DMS79 (cell line): ENCODE measurements at regions not wholly inside any gene's neighbourhood (a gene's known extent, or its start where the extent isn't known, plus 50 kb on each side); places are given as distances from the start of the nearest gene placed in this dataset.
A peak's percentile ranks its signal among the peaks of the same experiment; 100 is the strongest.

ENCODE experiments used
- DNase-seq: peaks from one replicate; lab custom pipeline; 2025; lab: John Stamatoyannopoulos, UW

DNA sequence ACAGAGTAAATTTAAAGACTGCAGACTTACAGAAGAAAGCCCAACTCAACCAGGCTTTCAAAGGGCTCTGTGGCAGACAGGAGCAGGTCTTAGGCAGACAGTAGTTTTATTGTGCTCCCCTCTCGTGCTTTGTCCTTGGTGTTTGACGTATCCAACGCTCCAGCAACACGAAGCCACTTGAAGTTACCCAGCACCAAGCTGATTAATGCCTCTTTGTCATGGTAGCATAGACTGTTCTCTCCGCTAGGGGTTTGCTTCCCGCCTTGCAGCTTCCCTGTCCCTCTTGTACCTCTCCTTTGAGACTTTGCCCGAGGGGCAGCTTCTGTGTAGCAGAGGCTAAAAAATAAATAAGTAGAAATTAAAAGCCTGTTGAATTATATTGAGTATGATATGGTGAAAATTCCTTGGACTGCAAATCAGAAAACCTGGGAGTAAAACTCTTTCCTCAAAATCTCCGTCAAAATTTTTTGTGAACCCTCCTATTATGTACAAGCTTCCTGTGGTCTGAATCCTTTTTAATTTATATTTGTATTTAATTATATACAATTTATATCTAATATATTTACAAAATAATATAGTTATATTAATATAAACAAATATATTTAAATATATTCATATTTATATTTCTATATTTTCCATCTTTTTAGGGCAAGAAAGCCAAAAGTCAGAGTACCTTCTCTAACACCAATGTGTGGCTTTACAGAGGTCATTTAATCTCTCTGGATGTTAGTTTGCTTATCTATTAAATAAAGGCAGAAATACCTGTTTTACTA, 405.4 kb downstream of the DMAC1 start:
- DNase-seq: no peak

DNA sequence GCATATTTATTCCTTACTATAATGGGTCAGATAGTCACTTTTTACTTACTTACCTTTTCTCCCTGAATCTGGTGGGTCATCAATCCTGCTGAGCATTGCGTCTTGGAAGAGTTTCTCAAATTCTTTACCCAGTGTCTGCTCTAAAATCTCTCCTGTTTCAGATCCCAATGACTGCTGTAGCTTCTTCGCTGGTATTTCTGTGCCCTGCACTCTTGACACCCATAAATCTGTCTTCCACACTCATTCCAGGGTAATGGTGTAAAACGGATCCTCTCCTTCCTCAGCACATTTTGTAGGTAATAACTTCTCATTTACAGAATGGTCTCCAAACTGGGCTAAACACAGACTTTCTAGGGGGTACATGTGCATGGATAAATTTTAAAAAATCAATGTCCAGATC, 407.4 kb downstream of the DMAC1 start:
- no peak for DNase-seq

DNA sequence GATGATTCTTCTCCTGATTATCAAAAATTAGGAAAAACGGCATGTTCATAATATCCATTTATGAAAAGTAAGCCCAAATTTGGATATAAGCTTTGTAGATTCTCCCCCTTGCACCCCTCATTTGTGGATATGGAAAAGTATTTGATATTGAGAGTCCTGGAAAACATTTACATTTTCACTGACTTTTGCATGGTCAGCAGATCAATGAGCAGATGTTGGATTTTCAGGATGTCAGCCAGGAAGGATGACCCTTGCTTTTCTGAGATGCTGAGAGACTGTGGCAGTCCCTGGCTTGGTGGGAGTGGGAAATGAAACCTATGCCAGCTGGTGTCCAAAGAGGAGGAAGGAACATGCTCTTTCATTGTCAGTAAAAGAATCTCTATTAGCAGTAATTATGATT, 410.8 kb downstream of the DMAC1 start:
- DNase-seq: no peak

DNA sequence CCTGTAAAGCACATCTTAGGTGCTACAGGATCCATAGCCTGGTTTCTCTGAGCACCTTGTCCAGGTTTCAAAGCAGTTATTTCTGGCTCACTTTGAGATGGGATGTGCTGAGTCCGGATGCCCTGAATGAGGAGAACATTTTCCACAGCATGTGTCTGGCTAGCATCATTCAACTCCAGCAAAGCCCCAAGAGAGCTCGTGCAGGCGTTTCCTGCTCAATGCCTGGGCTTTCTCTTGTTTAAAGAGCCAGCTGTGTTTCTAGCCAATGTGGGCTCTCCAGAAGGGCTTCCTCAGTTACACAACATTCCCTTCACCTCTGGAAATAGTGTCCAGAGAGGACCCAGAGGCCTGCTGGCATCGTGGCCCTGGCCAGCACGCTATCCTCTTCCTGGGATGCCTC, 411.7 kb downstream of the DMAC1 start:
- DNase-seq: no peak

DNA sequence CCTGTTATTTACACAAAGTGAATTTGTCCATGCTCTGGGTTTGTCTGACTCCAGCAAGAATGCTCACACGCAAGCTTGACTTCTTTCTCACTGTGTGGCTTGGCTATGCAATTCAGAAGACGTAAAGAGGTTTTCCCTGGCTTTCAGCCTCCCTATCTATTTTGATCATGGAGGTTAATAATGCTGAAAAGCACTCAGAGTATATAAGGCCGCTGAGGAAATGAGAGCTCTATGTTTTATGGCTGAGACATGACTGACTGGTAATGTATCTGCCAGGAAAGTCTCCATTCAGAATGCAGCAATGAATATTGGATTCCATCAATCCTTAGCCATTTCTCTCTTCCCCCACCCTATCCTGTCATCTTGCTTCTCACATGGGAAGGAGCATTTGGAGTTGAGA, 417.3 kb downstream of the DMAC1 start:
- no peak for DNase-seq

DNA sequence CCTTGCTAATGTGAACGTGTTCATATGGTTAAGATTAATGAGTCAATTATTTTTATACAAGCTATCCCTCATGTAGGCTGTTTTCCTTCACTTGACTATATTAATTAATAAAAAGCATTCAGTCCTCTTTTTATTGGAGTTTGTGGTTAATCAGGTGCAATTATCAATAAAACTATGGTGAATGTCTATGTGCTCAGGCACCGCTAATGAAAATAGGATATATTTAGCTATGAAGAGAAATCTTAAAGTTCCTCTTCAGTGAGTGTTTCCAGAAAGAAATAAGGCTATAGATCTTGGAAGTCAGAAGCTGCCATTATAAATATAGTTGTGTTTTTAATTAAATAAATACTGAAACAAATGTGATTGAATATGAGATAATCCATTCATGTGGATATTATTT, 422.1 kb downstream of the DMAC1 start:
- DNase-seq: no peak

DNA sequence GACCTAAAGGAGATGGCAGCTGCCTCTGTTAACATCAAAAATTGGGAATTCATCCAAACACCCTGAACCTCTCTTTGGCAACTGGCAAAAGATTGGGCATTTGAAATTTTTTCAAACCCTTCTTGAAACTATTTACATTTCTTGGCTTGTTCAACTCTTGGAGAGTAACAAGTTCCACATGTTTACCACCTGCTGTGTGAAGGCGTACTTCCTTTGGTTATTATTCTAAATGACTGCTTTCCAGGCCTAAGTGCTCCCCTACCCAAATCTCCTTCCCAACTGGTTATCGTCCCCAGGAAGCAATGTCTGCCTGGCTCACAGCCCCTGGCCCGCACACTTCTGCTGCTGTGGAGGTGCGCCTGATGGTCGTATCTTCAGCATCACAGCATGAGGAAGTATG, 422.7 kb downstream of the DMAC1 start:
- peak; percentile 81 for DNase-seq

DNA sequence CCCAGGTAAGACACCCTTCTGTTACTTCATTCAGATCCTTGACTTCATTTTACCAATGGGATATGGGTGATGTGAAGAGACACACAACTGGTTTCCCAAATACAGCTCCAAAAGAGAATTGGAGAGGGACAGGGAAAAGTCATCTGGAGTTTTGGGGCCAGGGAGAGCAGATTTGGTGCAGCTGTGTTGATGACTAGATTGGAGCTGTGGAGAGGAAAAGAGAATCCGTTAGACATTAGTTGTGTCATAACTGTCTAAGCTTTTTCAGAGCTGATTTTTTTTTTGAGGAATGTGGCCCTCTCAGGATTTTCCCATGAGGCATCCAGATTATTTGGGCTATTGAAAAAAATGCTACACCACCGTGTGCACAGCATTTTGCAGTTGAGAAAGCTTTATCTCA, 423.4 kb downstream of the DMAC1 start:
- no peak for DNase-seq

DNA sequence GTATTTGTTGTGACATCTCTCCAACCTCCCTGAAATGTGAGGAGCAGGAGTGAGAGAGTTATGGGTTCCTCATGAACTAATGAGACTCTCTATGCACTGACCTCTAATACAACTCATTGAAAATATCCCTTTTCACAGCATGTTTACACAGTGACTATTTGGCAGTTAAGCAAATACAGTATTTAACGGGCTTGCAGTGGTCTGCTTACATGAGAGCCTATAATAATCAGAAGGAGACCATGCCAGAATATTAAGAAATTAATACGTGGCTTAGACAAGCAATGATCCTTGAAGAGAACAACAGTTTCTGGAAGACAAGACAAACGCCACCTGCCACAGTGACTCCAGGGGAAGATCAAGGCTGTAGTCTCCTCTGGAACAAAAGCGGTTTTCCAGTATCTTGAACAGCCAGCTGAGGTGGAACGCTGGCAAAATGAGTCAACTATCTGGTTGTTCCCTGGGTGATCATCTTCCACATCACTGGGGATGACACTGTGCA, 424.5 kb downstream of the DMAC1 start:
- peak; percentile 94 for DNase-seq

DNA sequence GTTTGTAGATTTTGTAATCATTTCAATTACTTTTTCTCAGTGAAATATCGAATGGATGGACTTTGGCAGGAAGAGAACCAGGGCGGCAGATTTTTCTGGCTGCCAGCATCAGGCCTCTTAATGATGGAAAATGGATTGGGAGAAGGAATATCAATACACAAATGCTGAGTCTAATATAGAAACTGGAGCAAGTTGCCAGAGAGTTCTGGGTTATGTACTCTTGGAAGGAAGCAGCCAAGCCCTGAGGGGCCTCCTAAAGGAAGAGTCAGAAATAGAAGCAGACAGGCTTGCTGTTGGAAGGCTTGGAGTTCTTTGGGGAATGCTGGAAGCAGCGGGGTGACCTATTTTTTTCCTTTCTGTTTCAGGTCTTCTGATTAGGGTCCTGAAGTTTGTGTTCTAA, 428.6 kb downstream of the DMAC1 start:
- DNase-seq: no peak

DNA sequence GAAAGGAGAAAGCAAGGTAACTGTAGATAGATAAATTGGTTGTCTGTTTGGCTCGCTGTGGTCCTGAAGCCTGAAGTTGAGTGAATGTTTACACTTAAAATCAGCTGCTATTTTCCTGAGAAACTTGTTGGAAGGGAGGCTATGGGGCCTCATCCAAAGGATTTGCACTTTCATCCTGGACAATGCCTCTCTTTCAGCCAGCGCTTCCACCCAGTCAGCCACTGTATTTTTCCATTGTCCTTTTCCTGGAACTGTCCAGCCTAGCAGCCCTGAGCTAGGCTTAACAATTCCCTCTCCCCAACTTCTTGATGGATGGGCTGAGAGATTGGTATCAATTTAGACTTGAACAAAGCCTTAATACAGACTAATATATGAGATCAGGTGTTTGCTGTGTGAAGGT, 429.2 kb downstream of the DMAC1 start:
- DNase-seq: no peak

DNA sequence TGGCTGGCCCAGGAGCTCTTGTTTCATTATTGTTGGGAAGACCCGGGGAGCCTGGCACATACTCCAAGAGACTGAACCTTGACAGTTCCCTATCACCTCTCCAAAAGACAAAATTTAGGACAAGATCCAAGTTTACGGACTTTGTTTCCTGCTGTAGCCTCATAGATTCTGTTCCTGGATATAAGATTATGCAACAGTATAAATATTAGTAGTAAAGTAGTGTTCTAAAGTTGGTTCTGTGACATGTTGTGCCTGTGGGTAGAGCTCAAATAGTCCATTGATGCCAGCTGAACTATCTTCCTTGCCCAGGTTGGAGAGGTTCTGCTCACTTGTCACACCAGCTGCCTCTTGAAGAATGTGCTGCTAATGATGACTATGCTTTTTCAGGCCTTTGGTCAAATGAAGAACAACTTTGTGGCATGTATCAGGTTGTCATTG, 430.2 kb downstream of the DMAC1 start:
- peak; percentile 9 for DNase-seq

DNA sequence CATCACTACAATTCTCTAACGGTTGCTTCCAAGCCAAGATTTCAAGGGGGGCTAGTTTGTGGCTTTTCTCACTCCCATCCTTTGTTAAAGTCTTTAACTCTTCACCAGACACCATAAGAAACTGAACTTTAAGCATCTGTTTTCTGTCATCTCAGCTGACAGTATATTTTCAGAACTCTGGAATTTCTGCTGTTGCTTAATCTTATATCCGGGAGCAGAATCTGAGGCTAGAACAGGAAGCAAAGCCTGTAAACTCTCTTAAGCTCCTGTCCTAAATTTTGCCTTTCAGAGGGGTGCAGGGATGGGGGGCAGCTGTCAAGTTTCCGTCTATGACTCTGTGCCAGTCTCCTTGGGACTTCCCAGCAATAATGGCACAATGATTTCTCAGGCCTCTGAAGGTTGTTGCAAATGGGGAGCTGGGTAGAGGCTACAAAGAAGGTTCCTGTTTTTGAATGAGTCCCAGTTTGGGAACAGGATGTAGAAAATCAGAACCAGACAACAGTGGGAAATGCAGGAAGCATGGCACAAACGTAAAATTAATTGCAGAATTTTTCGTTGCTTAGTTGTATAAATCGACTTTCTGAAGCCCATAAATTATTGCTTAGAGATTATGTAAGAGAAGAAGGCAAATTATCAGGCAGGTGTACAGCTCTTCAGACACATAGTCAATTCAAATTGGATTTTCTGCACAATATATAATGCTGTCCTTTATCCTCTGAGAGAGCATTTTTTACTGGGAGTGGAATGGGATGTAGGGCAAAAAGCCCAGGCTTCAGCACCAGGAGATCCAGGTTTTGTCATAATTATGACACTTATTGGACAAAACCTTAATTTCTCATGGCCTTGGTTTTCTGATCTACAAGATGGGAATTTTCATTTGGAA, 430.9 kb downstream of the DMAC1 start:
- no peak for DNase-seq

DNA sequence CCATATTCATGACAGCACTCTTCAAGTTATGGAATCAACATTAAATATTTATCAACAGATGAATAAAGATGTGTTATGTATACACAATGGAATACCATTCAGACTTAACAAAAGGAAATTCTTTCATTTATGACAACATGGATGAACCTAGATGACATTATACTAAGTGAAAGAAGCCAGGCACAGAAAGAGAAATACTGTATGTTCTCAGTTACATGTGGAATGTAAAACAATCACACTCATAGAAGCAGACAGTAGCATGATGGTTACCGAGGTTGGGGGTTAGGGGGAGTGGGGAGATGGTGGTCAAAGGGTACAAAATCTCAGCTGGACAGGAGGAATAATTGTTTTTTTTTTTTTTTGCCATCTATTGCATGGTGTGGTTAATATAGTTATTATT, 431.9 kb downstream of the DMAC1 start:
- no peak for DNase-seq

DNA sequence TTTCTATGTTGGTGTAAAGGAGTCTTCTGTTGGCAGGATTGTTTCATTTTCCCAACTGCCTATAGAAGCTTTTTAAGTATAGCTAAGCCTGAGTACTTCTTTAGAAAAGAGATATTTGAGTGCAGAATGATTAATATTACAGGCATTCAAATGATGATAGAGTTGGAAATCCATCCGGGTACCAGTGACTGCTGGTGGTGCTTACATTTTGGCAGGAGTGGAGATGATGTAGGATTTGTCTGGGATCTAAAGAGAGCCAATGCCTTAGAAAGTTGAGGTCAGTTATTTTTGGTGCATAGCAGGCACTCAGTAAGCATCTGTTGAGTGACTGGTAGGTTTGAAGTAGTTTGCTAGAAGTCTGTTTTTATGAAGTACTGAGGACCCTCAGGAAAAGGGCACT, 433.5 kb downstream of the DMAC1 start:
- no peak for DNase-seq

DNA sequence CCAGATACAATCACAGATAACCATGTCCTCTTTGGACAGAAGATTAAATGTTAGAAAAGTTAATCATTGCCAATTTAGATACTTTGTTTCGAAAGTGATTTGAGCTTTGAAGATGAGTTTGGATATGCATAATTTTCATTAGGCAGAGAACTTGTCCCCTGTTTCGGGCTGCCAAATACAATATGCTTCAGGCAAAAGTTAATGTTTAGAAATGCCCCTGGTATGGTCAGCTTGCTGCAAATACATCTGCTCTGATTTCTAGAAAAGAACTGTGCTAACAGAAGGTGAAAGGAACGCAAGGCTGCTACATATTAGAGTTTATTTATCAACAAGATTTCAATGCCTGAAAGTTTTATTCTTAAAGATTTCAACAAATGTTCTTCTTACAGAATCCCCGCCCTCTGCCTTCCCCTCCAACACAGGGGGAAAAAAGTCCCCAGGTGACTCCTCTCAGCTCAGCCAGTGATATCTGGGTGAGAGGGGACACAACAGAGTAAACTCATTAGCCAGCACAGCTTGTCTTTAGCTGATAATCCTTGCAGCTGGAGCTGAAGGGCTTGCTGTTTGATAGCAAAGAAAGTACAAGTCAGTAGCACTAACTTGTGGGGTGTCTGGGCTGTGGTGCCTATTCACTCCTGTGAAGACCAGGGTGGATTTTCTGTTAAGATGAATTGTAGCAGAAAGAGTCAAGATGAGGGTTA, 435.7 kb downstream of the DMAC1 start:
- no peak for DNase-seq

DNA sequence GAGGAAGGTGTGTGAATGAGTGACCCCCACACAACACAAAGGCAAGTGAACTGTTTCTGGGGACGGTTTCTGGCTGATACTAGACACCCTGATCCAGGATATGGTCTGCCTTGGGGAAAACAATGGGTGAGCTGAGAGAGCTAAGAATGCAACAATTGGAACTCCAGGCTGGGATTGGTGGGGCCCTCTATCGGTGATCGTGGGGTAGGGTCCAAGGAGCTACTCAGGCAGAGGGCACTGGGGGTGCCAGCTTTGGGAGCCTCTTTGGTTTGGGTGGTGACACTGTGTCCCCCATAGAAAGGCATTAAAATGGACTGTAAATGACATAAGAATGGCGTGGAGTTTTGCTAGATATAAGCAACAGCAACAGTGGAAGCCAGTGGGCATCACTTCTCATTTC, 439.1 kb downstream of the DMAC1 start:
- DNase-seq: no peak

DNA sequence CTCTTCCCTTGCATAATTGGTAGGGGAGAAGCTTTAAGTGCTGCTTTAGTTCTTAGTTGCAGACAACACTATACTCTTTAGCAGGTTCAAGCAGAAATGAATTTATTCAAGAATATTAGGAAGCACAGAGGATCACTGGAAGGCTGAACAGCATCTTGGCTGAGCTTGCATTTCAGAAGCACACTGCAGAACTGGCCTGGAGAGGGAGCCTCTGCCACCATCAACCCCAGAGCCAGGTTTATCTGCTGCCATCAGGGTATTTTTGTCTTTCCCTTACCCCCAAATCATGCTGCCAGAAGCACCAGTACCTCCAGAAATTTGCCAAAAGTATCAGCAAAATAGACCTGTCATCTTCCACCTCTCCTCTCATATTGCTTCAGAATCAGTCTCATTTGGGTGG, 440.7 kb downstream of the DMAC1 start:
- no peak for DNase-seq

DNA sequence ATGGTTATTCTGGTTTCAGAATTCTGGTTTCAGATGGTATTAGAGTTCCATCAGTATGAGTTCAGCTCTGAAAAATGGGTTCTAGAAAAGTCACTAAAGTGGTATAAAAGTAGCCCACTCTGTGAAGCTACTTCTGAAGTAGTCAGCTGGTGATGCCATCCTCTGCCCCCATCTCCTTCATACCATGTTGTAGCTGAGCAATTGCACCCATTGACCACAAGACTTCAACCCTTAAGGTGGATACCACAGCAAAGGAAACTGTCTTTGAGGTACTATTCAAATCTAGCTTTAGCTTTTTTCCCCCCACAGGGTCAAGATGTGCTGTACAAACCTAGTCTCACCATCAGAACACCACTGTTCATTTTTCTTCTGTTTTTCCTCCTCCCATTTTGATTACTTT, 444.9 kb downstream of the DMAC1 start:
- DNase-seq: no peak

DNA sequence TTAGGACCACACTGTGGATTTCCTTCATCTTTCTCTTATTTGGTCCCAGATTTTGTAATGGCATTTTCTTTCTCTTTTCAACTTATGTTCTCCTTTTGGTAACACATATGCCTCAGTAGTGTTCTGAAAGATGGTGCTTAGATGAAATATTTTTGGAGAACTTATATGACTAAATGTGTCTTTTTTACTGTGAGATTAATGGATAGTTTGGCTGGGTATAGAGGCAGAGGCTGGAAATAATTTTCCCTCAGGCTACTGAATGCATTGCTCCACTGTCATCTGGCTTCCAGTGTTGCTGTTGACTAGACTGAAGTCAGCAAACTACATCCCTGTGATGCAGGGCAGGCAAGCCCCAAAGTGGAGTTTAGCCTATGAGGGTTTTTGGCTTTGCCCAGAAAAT, 450.9 kb downstream of the DMAC1 start:
- no peak for DNase-seq

DNA sequence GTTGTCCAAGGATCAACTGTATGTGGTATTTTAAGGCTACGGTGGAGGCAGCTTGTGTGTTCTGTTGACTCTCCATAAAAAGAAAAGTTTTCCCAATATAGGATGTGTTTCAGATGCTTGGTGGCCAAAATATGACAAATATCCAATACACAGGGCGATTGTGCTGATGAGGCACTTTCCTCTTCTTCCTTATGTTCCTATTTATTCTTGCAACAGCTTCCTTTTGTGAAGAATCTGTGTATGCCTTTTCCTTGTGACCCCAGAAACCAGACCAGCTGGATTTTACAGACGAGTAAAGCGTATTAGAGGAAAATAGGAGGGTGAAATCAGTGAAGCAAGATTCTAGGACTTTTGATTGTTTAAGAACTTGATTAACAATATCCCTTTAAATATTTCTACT, 452.0 kb downstream of the DMAC1 start:
- DNase-seq: no peak

DNA sequence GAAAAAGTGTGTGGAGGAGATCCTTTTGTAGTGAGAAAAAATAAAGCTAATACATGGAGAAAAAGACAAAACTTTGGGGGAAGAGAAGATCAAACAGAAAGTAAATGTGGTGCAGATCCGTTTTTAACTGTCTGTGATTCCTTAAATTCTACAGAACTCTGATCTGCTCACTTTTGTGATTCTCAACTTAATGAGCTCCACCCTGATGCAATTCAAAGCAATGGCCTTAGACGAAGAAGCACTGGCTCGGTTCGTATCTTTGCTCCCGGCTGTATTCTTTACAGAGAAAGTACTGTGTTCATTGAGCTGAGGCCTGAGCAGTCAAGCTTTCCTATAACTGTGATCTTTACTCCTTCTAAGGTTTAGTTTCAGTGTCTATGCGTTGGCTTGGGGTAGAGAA, 453.4 kb downstream of the DMAC1 start:
- no peak for DNase-seq

DNA sequence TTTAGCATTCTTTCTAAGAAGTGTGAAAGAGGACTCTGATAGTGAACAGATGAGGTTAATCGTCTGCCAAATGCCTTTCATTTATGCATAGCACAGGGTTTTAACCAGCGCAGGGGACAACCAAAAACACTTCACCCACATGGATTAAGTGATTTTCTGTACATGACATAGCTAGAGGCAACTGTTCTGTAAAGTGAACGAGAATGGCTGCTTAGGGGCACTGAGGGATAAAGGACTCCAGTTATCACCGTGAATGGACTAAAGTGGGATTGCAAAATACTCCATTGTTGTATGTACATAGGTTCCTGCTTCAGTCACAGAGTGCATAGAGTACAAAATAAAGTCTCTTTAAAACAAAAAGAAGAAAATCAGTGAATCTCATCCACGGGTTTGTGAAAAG, 456.8 kb downstream of the DMAC1 start:
- no peak for DNase-seq
